ENCODE measurements at regions not wholly inside any gene's neighbourhood (a gene's known extent, or its start where the extent isn't known, plus 50 kb on each side); places are given as distances from the start of the nearest gene placed in this dataset.

GRCh38 chr18:45481821-45482220 is 133.5 kb upstream of the SLC14A2 start:
- BruUV-seq (replicated peaks), result no TSS peak
- H3K36me3 ChIP-seq (ENCODE audit: control insufficient read depth, insufficient read depth, low read length), result no peaks in the 10 kb centered on the region
- H3K4me1 ChIP-seq (ENCODE audit: control insufficient read depth, insufficient read depth, low read length), result no peaks in the 10 kb centered on the region
- ATAC-seq, result no peak
- no peak for TF ChIP-seq TCF7L2 (IDR thresholded peaks at IDR 0.05; ENCODE audit: low read depth, low read length)
- no peak for TF ChIP-seq POLR2AphosphoS5 (IDR thresholded peaks at IDR 0.05; ENCODE audit: low read depth, low read length)
- no peak for TF ChIP-seq SIN3A (IDR thresholded peaks at IDR 0.05; ENCODE audit: borderline replicate concordance, insufficient read depth, low read depth, low read length)
- TF ChIP-seq, protein P1, sequence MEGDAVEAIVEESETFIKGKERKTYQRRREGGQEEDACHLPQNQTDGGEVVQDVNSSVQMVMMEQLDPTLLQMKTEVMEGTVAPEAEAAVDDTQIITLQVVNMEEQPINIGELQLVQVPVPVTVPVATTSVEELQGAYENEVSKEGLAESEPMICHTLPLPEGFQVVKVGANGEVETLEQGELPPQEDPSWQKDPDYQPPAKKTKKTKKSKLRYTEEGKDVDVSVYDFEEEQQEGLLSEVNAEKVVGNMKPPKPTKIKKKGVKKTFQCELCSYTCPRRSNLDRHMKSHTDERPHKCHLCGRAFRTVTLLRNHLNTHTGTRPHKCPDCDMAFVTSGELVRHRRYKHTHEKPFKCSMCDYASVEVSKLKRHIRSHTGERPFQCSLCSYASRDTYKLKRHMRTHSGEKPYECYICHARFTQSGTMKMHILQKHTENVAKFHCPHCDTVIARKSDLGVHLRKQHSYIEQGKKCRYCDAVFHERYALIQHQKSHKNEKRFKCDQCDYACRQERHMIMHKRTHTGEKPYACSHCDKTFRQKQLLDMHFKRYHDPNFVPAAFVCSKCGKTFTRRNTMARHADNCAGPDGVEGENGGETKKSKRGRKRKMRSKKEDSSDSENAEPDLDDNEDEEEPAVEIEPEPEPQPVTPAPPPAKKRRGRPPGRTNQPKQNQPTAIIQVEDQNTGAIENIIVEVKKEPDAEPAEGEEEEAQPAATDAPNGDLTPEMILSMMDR (IDR thresholded peaks at IDR 0.05), result no peak
- no peak for TF ChIP-seq REST (IDR thresholded peaks at IDR 0.05; ENCODE audit: insufficient read depth in 1 of 2, low read depth in 2 of 2, low read length in 1 of 2)
- in situ Hi-C loops (cut with HindIII; ENCODE audit: low pct_unique_long_range_greater_than_20kb, low sequenced_read_pairs) (no loop called here), intact Hi-C loops (cut with micrococcal nuclease; ENCODE audit: unreplicated experiment) (no loop called here)
- CTCF ChIA-PET, result no interaction called here
- POLR2A ChIA-PET, result no interaction called here
- H3K27me3 ChIP-seq (ENCODE audit: control insufficient read depth, insufficient read depth, low read length), result no peaks in the 10 kb centered on the region
- H3K9me3 ChIP-seq (ENCODE audit: control insufficient read depth, insufficient read depth, low read depth, low read length), result no peaks in the 10 kb centered on the region
- DNase-seq (ENCODE audit: low read depth, low spot score), result no peak
- no peak overlapping the region for H3K27ac ChIP-seq (ENCODE audit: low read length)
- H3K4me3 ChIP-seq (ENCODE audit: low read depth in 2 of 2, low read length in 2 of 2), result no peak overlapping the region

DNA sequence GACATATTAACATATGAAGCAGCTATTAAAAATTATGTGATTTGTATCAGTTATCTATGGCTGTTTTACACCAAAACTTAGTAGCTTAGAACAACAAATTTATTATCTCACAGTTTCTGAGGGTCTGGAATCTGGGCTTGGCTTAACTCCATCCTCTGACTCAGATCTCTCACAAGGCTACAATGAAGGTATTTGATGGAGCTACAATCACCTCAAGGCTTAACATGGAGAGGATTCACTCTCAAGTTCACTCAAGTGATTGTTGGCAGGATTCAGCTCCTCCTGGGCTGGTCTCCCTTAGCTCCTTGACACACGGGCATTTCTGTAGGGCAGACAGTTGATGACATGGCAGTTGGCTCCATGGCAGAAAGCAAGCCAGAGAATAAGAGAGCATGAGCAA is 133.0 kb upstream of the SLC14A2 start:
- no TSS peak for BruUV-seq (replicated peaks)
- Histone ChIP-seq H3K4me1 (ENCODE audit: control insufficient read depth, insufficient read depth, low read length) (no peaks in the 10 kb centered on the region), H3K36me3 (ENCODE audit: control insufficient read depth, insufficient read depth, low read length) (no peaks in the 10 kb centered on the region), H3K27ac (ENCODE audit: low read length) (no peak overlapping the region), H3K9me3 (ENCODE audit: control insufficient read depth, insufficient read depth, low read depth, low read length) (no peaks in the 10 kb centered on the region), H3K27me3 (ENCODE audit: control insufficient read depth, insufficient read depth, low read length) (no peaks in the 10 kb centered on the region), H3K4me3 (ENCODE audit: low read depth in 2 of 2, low read length in 2 of 2) (no peak overlapping the region)
- intact Hi-C loops (cut with micrococcal nuclease; ENCODE audit: unreplicated experiment), result no loop called here
- ChIA-PET CTCF (no interaction called here), POLR2A (no interaction called here)
- ATAC-seq (no peak), DNase-seq (ENCODE audit: low read depth, low spot score) (no peak)
- in situ Hi-C loops (cut with HindIII; ENCODE audit: low pct_unique_long_range_greater_than_20kb, low sequenced_read_pairs), result no loop called here
- TF ChIP-seq, protein P1 (IDR thresholded peaks at IDR 0.05), result no peak
- TF ChIP-seq POLR2AphosphoS5 (IDR thresholded peaks at IDR 0.05; ENCODE audit: low read depth, low read length) (no peak), SIN3A (IDR thresholded peaks at IDR 0.05; ENCODE audit: borderline replicate concordance, insufficient read depth, low read depth, low read length) (no peak), REST (IDR thresholded peaks at IDR 0.05; ENCODE audit: insufficient read depth in 1 of 2, low read depth in 2 of 2, low read length in 1 of 2) (no peak), TCF7L2 (IDR thresholded peaks at IDR 0.05; ENCODE audit: low read depth, low read length) (no peak)

All from Panc1 (cell line).